ENCODE measurements at regions not wholly inside any gene's neighbourhood (a gene's known extent, or its start where the extent isn't known, plus 50 kb on each side); places are given as distances from the start of the nearest gene placed in this dataset.

GRCh38 chr10:89888321-89889070 lies 187.1 kb downstream of the KIF20B start:
- DNase-seq = no peak

GRCh38 chr10:89889606-89890005 lies 188.2 kb downstream of the KIF20B start:
- DNase-seq = no peak

GRCh38 chr10:89891006-89891535 lies 189.7 kb downstream of the KIF20B start:
- DNase-seq = no peak

- no peak for DNase-seq
Measured at GRCh38 chr10:89894051-89894450, 192.7 kb downstream of the KIF20B start.

- DNase-seq = no peak
Measured at GRCh38 chr10:89900554-89900953, 199.2 kb downstream of the KIF20B start.

GRCh38 chr10:89901895-89902294 lies 200.5 kb downstream of the KIF20B start:
- DNase-seq = no peak

- DNase-seq = no peak
Measured at GRCh38 chr10:89904755-89905154, 203.4 kb downstream of the KIF20B start.

GRCh38 chr10:89909752-89910151 lies 208.4 kb downstream of the KIF20B start:
- no peak for DNase-seq

- DNase-seq = no peak
Measured at GRCh38 chr10:89915021-89915420, 213.6 kb downstream of the KIF20B start.

- DNase-seq = no peak
Measured at GRCh38 chr10:89915968-89916367, 214.6 kb downstream of the KIF20B start.

GRCh38 chr10:89916468-89917215 lies 215.3 kb downstream of the KIF20B start:
- DNase-seq = no peak

- DNase-seq = no peak
Measured at GRCh38 chr10:89921403-89921802, 220.0 kb downstream of the KIF20B start.

- no peak for DNase-seq
Measured at GRCh38 chr10:89923661-89924060, 222.3 kb downstream of the KIF20B start.

- DNase-seq = no peak
Measured at GRCh38 chr10:89924261-89924660, 222.9 kb downstream of the KIF20B start.

GRCh38 chr10:89926736-89927135 lies 225.3 kb downstream of the KIF20B start:
- DNase-seq = no peak

- no peak for DNase-seq
Measured at GRCh38 chr10:89929282-89930026, 228.1 kb downstream of the KIF20B start.

GRCh38 chr10:89937494-89937893 lies 236.1 kb downstream of the KIF20B start:
- no peak for DNase-seq

- no peak for DNase-seq
Measured at GRCh38 chr10:89940076-89940475, 238.7 kb downstream of the KIF20B start.

GRCh38 chr10:89942217-89942616 lies 240.8 kb downstream of the KIF20B start:
- DNase-seq = no peak

- no peak for DNase-seq
Measured at GRCh38 chr10:89944138-89944537, 242.7 kb downstream of the KIF20B start.

- no peak for DNase-seq
Measured at GRCh38 chr10:89946106-89946505, 244.7 kb downstream of the KIF20B start.

GRCh38 chr10:89949496-89949895 lies 248.1 kb downstream of the KIF20B start:
- DNase-seq = no peak

- no peak for DNase-seq
Measured at GRCh38 chr10:89952325-89952724, 250.9 kb downstream of the KIF20B start.

Data from right hindlimb (tissue), 1 donor.